Astrocyte (in vitro differentiated cells and primary cell): ENCODE measurements at regions not wholly inside any gene's neighbourhood (a gene's known extent, or its start where the extent isn't known, plus 50 kb on each side); places are given as distances from the start of the nearest gene placed in this dataset.

ENCODE experiments used
- DNase-seq: peaks from one replicate; pipeline ENCODE4 v3.0.0-alpha.2; 2010; ENCODE audit warnings: low read depth
- FAIRE-seq: peaks from 2 replicates; lab custom pipeline; 2011; peaks lifted over from hg19 to GRCh38; lab: Jason Lieb, UNC
- H2AFZ ChIP-seq: 2 replicates; pipeline ENCODE4 v1.6.0; 2012; ENCODE audit warnings: low read depth, low read length, inconsistent platforms
- H3K27ac ChIP-seq: 2 replicates; pipeline ENCODE4 v1.5.1; 2011; ENCODE audit warnings: low read depth, low read length, inconsistent platforms
- H3K27me3 ChIP-seq: 2 replicates; pipeline ENCODE4 v1.6.0; 2011; ENCODE audit warnings: low read length, inconsistent platforms; ENCODE audit not compliant: insufficient read depth
- H3K36me3 ChIP-seq: 2 replicates; pipeline ENCODE4 v1.5.1; 2011; ENCODE audit warnings: low read length, inconsistent platforms; ENCODE audit not compliant: insufficient read depth
- H3K4me1 ChIP-seq: 2 replicates; pipeline ENCODE4 v1.5.1; 2011; ENCODE audit warnings: low read length, inconsistent platforms; ENCODE audit not compliant: insufficient read depth
- H3K4me2 ChIP-seq: 2 replicates; pipeline ENCODE4 v1.6.0; 2012; ENCODE audit warnings: low read length, inconsistent platforms
- H3K4me3 ChIP-seq: 2 replicates; pipeline ENCODE4 v1.5.1; 2011; ENCODE audit warnings: low read depth, mild to moderate bottlenecking, low read length, inconsistent platforms; ENCODE audit not compliant: insufficient read depth
- H3K79me2 ChIP-seq: 2 replicates; pipeline ENCODE4 v1.6.0; 2012; ENCODE audit warnings: mild to moderate bottlenecking, low read length, inconsistent platforms; ENCODE audit not compliant: insufficient read depth
- H3K9ac ChIP-seq: 2 replicates; pipeline ENCODE4 v1.6.0; 2012; ENCODE audit warnings: mild to moderate bottlenecking, low read length, inconsistent platforms
- H3K9me3 ChIP-seq: 2 replicates; pipeline ENCODE4 v1.5.1; 2012; ENCODE audit warnings: low read depth, mild to moderate bottlenecking, low read length, inconsistent platforms; ENCODE audit not compliant: insufficient read depth
- H4K20me1 ChIP-seq: 2 replicates; pipeline ENCODE4 v1.6.0; 2012; ENCODE audit warnings: low read length, inconsistent platforms; ENCODE audit not compliant: insufficient read depth
- H3K27ac Mint-ChIP-seq: one replicate; pipeline ENCODE4 v1.8.0; 2021; ENCODE audit warnings: mild to moderate bottlenecking, mixed read lengths; ENCODE audit not compliant: unreplicated experiment
- H3K27me3 Mint-ChIP-seq: one replicate; pipeline ENCODE4 v1.8.0; 2021; ENCODE audit warnings: low read depth, mixed read lengths; ENCODE audit not compliant: unreplicated experiment
- H3K36me3 Mint-ChIP-seq: one replicate; pipeline ENCODE4 v1.8.0; 2021; ENCODE audit warnings: low read depth, mixed read lengths; ENCODE audit not compliant: unreplicated experiment
- H3K4me1 Mint-ChIP-seq: one replicate; pipeline ENCODE4 v1.8.0; 2021; ENCODE audit warnings: low read depth, mixed read lengths; ENCODE audit not compliant: unreplicated experiment
- H3K4me3 Mint-ChIP-seq: one replicate; pipeline ENCODE4 v1.8.0; 2021; ENCODE audit warnings: mild to moderate bottlenecking, moderate library complexity, mixed read lengths; ENCODE audit not compliant: unreplicated experiment
- H3K9me3 Mint-ChIP-seq: one replicate; pipeline ENCODE4 v1.8.0; 2021; ENCODE audit warnings: mild to moderate bottlenecking, mixed read lengths; ENCODE audit not compliant: unreplicated experiment
- CTCF ChIP-seq: IDR thresholded peaks from 2 replicates; pipeline ENCODE4 v1.5.1; 2011; ENCODE audit warnings: low read depth, mild to moderate bottlenecking, inconsistent platforms, low read length, moderate library complexity; ENCODE audit not compliant: insufficient read depth
- EZH2 ChIP-seq: IDR thresholded peaks from 2 replicates; pipeline ENCODE4 v1.6.1; 2012; ENCODE audit warnings: mild to moderate bottlenecking, low read length, inconsistent platforms; ENCODE audit not compliant: insufficient read depth

GRCh38 chr2:139556789-139557188 is 776.6 kb upstream of the NXPH2 start:
- Histone ChIP-seq H3K36me3 (no peaks in the 10 kb centered on the region), H4K20me1 (no peaks in the 10 kb centered on the region), H3K9ac (no peak overlapping the region), H3K27me3 (no peaks in the 10 kb centered on the region), H3K79me2 (no peaks in the 10 kb centered on the region), H3K27ac (no peak overlapping the region), H3K4me2 (no peak overlapping the region), H2AFZ (no peak overlapping the region), H3K4me1 (no peaks in the 10 kb centered on the region), H3K9me3 (no peaks in the 10 kb centered on the region), H3K4me3 (no peak overlapping the region)
- H3K4me1 Mint-ChIP-seq = no peaks in the 10 kb centered on the region
- FAIRE-seq (no peak), DNase-seq (no peak)
- H3K36me3 Mint-ChIP-seq = no peaks in the 10 kb centered on the region
- H3K27me3 Mint-ChIP-seq = no peaks in the 10 kb centered on the region
- H3K4me3 Mint-ChIP-seq = no peak overlapping the region
- no peak for TF ChIP-seq EZH2
- H3K27ac Mint-ChIP-seq = no peak overlapping the region
- no peaks in the 10 kb centered on the region for H3K9me3 Mint-ChIP-seq

- Histone ChIP-seq H3K9ac (no peak overlapping the region), H3K27me3 (no peaks in the 10 kb centered on the region), H3K4me1 (no peaks in the 10 kb centered on the region), H2AFZ (no peak overlapping the region), H3K79me2 (no peaks in the 10 kb centered on the region), H3K36me3 (no peaks in the 10 kb centered on the region), H3K4me3 (no peak overlapping the region), H4K20me1 (no peaks in the 10 kb centered on the region), H3K9me3 (no peaks in the 10 kb centered on the region), H3K27ac (no peak overlapping the region), H3K4me2 (no peak overlapping the region)
- peaks cover 2% of the 10 kb centered on the region for H3K9me3 Mint-ChIP-seq
- no peaks in the 10 kb centered on the region for H3K36me3 Mint-ChIP-seq
- FAIRE-seq = no peak
- no peak for TF ChIP-seq CTCF
- no peak for TF ChIP-seq EZH2
- DNase-seq = no peak
- no peak overlapping the region for H3K27ac Mint-ChIP-seq
- H3K4me1 Mint-ChIP-seq = no peaks in the 10 kb centered on the region
- H3K4me3 Mint-ChIP-seq = no peak overlapping the region
- no peaks in the 10 kb centered on the region for H3K27me3 Mint-ChIP-seq
These were observed 770.7 kb upstream of the NXPH2 start for GRCh38 chr2:139550873-139551272.

GRCh38 chr2:139550341-139550740 is 770.2 kb upstream of the NXPH2 start:
- no peaks in the 10 kb centered on the region for H3K36me3 ChIP-seq
- Mint-ChIP-seq H3K36me3 (no peaks in the 10 kb centered on the region), H3K27me3 (no peaks in the 10 kb centered on the region), H3K4me1 (no peaks in the 10 kb centered on the region), H3K9me3 (peaks cover 2% of the 10 kb centered on the region), H3K27ac (no peak overlapping the region), H3K4me3 (no peak overlapping the region)
- DNase-seq = no peak
- no peaks in the 10 kb centered on the region for H3K27me3 ChIP-seq
- no peak overlapping the region for H3K27ac ChIP-seq
- no peaks in the 10 kb centered on the region for H3K9me3 ChIP-seq
- no peak overlapping the region for H3K9ac ChIP-seq
- FAIRE-seq = no peak
- H3K4me3 ChIP-seq = no peak overlapping the region
- H4K20me1 ChIP-seq = no peaks in the 10 kb centered on the region
- H3K79me2 ChIP-seq = no peaks in the 10 kb centered on the region
- TF ChIP-seq EZH2 (no peak), CTCF (no peak)
- H2AFZ ChIP-seq = no peak overlapping the region
- H3K4me1 ChIP-seq = no peaks in the 10 kb centered on the region
- H3K4me2 ChIP-seq = no peak overlapping the region
